WI38 (cell line): ENCODE measurements at regions not wholly inside any gene's neighbourhood (a gene's known extent, or its start where the extent isn't known, plus 50 kb on each side); places are given as distances from the start of the nearest gene placed in this dataset.

Experiments used
- H3K4me3 ChIP-seq: 2 replicates; pipeline ENCODE4 v1.5.1; 2011; ENCODE audit warnings: low read depth, mild to moderate bottlenecking, control low read depth, low read length
- CTCF ChIP-seq: IDR thresholded peaks from 2 replicates; pipeline ENCODE4 v1.5.1; 2012; ENCODE audit warnings: low read depth, mild to moderate bottlenecking, control low read depth, low read length

GRCh38 chr12:59859171-59859510 lies 263.3 kb downstream of the SLC16A7 start:
- TF ChIP-seq CTCF, result no peak
- H3K4me3 ChIP-seq, result no peak overlapping the region

- TF ChIP-seq CTCF, result no peak
- H3K4me3 ChIP-seq, result no peak overlapping the region
Observed at GRCh38 chr12:59861635-59862034, 265.8 kb downstream of the SLC16A7 start.

DNA sequence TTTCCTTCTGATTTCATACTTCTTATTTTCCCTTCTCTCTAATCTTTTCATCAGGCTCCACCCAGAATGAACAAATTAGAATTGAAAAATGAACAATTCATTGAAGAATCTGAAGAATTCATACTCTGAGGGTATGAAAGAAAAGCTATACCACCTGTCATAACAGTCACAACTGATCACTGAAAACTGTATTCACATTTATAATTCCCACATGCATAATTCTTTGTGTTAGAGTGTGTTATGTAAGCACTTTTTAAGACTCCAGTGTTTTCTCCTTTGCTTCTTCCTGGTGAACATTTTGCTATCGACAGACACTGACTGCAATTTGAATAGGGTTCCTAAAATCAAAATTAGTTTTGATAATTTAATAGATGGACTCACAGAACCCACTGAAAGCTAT lies 271.2 kb downstream of the SLC16A7 start:
- no peak overlapping the region for H3K4me3 ChIP-seq
- no peak for TF ChIP-seq CTCF

- TF ChIP-seq CTCF, result no peak
- no peak overlapping the region for H3K4me3 ChIP-seq
Observed at GRCh38 chr12:59867689-59868088, 271.9 kb downstream of the SLC16A7 start.

DNA sequence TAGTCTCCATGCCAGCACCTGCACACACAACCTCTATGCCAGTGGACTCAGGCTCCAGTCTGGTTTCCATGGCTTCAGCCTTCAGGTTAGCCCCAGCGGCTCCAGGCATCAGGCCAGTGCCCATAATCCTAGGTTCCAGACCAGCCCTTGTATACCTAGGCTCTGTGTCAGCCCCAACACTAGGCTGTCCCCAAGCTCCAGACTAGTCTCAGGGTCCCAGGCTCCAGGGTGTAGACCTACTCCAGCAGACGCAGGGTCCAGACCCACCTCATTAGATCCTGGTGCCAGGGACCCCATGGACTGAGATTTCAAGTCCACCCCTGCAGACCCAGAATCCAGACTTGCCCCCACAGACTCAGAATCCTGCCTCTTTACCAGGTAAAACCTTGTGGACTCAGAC lies 275.9 kb downstream of the SLC16A7 start:
- no peak overlapping the region for H3K4me3 ChIP-seq
- TF ChIP-seq CTCF, result no peak

GRCh38 chr12:59873136-59873535 lies 277.3 kb downstream of the SLC16A7 start:
- TF ChIP-seq CTCF, result no peak
- H3K4me3 ChIP-seq, result no peak overlapping the region

DNA sequence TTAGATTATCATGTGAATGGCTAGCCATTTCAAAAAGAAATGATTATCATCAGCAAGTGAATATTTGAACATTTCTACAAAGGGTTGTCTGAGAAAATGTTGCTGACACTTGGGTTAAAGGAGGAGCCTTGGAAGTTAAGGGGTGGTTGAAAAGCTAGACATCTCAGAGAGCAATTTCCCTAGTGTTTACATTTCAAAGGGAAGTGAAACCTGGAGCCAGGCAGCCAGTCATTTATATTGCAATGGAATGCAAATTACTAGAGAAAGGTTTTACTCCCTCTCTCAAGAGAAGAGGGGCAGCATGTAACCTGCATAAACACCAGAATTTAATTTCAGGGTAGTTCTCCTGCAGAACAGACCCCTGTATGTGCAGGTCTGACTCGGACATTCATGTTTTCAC lies 279.0 kb downstream of the SLC16A7 start:
- TF ChIP-seq CTCF, result no peak
- no peak overlapping the region for H3K4me3 ChIP-seq
